ENCODE measurements at regions not wholly inside any gene's neighbourhood (a gene's known extent, or its start where the extent isn't known, plus 50 kb on each side); places are given as distances from the start of the nearest gene placed in this dataset.

- Histone ChIP-seq H3K79me2 (ENCODE audit: insufficient read depth, low read length) (no peaks in the 10 kb centered on the region), H3K4me3 (ENCODE audit: insufficient read depth, low read length) (no peak overlapping the region), H3K4me2 (ENCODE audit: insufficient read depth, low read length) (no peak overlapping the region), H3K4me1 (ENCODE audit: insufficient read depth, low read length) (no peaks in the 10 kb centered on the region), H3K9me3 (ENCODE audit: low read depth, low read length) (no peaks in the 10 kb centered on the region), H2AFZ (ENCODE audit: low read length) (no peak overlapping the region), H3K27ac (ENCODE audit: low read depth, low read length) (no peak overlapping the region), H4K20me1 (ENCODE audit: insufficient read depth, low read length) (no peaks in the 10 kb centered on the region), H3K36me3 (ENCODE audit: insufficient read depth, low read length) (no peaks in the 10 kb centered on the region), H3K27me3 (ENCODE audit: insufficient read depth, low read length) (peaks cover 3% of the 10 kb centered on the region)
- no peak for TF ChIP-seq CTCF (IDR thresholded peaks at IDR 0.05; ENCODE audit: extremely low read depth, low read depth, low read length)
- no peak for DNase-seq (ENCODE audit: insufficient read length, low spot score, missing footprints)
These were observed 169.3 kb upstream of the GLI3 start for GRCh38 chr7:42406358-42406757.

- peaks cover 3% of the 10 kb centered on the region for H3K27me3 ChIP-seq (ENCODE audit: insufficient read depth, low read length)
- no peaks in the 10 kb centered on the region for H3K9me3 ChIP-seq (ENCODE audit: low read depth, low read length)
- H2AFZ ChIP-seq (ENCODE audit: low read length), result no peak overlapping the region
- no peak overlapping the region for H3K4me3 ChIP-seq (ENCODE audit: insufficient read depth, low read length)
- no peaks in the 10 kb centered on the region for H3K4me1 ChIP-seq (ENCODE audit: insufficient read depth, low read length)
- H4K20me1 ChIP-seq (ENCODE audit: insufficient read depth, low read length), result no peaks in the 10 kb centered on the region
- no peak overlapping the region for H3K27ac ChIP-seq (ENCODE audit: low read depth, low read length)
- H3K36me3 ChIP-seq (ENCODE audit: insufficient read depth, low read length), result no peaks in the 10 kb centered on the region
- no peak for TF ChIP-seq CTCF (IDR thresholded peaks at IDR 0.05; ENCODE audit: extremely low read depth, low read depth, low read length)
- no peaks in the 10 kb centered on the region for H3K79me2 ChIP-seq (ENCODE audit: insufficient read depth, low read length)
- H3K4me2 ChIP-seq (ENCODE audit: insufficient read depth, low read length), result no peak overlapping the region
- no peak for DNase-seq (ENCODE audit: insufficient read length, low spot score, missing footprints)
These were observed 168.8 kb upstream of the GLI3 start for GRCh38 chr7:42405782-42406181.

- Histone ChIP-seq H4K20me1 (ENCODE audit: insufficient read depth, low read length) (no peaks in the 10 kb centered on the region), H3K27me3 (ENCODE audit: insufficient read depth, low read length) (peaks cover 17% of the 10 kb centered on the region), H3K9me3 (ENCODE audit: low read depth, low read length) (no peaks in the 10 kb centered on the region), H3K4me2 (ENCODE audit: insufficient read depth, low read length) (no peak overlapping the region), H3K4me3 (ENCODE audit: insufficient read depth, low read length) (no peak overlapping the region), H3K79me2 (ENCODE audit: insufficient read depth, low read length) (no peaks in the 10 kb centered on the region), H3K36me3 (ENCODE audit: insufficient read depth, low read length) (no peaks in the 10 kb centered on the region), H3K27ac (ENCODE audit: low read depth, low read length) (no peak overlapping the region), H2AFZ (ENCODE audit: low read length) (no peak overlapping the region), H3K4me1 (ENCODE audit: insufficient read depth, low read length) (no peaks in the 10 kb centered on the region)
- no peak for DNase-seq (ENCODE audit: insufficient read length, low spot score, missing footprints)
- no peak for TF ChIP-seq CTCF (IDR thresholded peaks at IDR 0.05; ENCODE audit: extremely low read depth, low read depth, low read length)
These were observed 166.8 kb upstream of the GLI3 start for GRCh38 chr7:42403831-42404230.

GRCh38 chr7:42400961-42401360 is 164.0 kb upstream of the GLI3 start:
- Histone ChIP-seq H3K27me3 (ENCODE audit: insufficient read depth, low read length) (peaks cover 36% of the 10 kb centered on the region), H3K4me1 (ENCODE audit: insufficient read depth, low read length) (no peaks in the 10 kb centered on the region), H2AFZ (ENCODE audit: low read length) (no peak overlapping the region), H4K20me1 (ENCODE audit: insufficient read depth, low read length) (no peaks in the 10 kb centered on the region), H3K36me3 (ENCODE audit: insufficient read depth, low read length) (no peaks in the 10 kb centered on the region), H3K79me2 (ENCODE audit: insufficient read depth, low read length) (no peaks in the 10 kb centered on the region), H3K27ac (ENCODE audit: low read depth, low read length) (no peak overlapping the region), H3K4me3 (ENCODE audit: insufficient read depth, low read length) (no peak overlapping the region), H3K9me3 (ENCODE audit: low read depth, low read length) (no peaks in the 10 kb centered on the region), H3K4me2 (ENCODE audit: insufficient read depth, low read length) (no peak overlapping the region)
- TF ChIP-seq CTCF (IDR thresholded peaks at IDR 0.05; ENCODE audit: extremely low read depth, low read depth, low read length), result no peak
- DNase-seq (ENCODE audit: insufficient read length, low spot score, missing footprints), result no peak
